K562 (cell line): ENCODE measurements at regions not wholly inside any gene's neighbourhood (a gene's known extent, or its start where the extent isn't known, plus 50 kb on each side); places are given as distances from the start of the nearest gene placed in this dataset.

Source experiments
- ATAC-seq: fragments of 200-7000 bp; cut with Tn5 transposase; 3 replicates; pipeline ENCODE4 v1.9.1; 2020; ENCODE audit warnings: moderate library complexity
- BruUV-seq: library from RNA; stranded (reverse); fragments of 400-500 nt; replicated peaks from 2 replicates; lab custom pipeline; 2021; lab: Mats Ljungman, UMichigan
- CTCF ChIA-PET: fragments of 300-600 bp; formaldehyde crosslinking; extraction: SDS; loops from one replicate; lab custom pipeline; 2021; ENCODE audit warnings: low intra/inter-chr PET ratio; lab: Yijun Ruan, JAX
- POLR2A ChIA-PET: fragments of 300-600, 350-650 bp; sonication (Branson Sonifier 250); formaldehyde crosslinking; extraction: SDS; loops from one replicate; lab custom pipeline; 2021; ENCODE audit warnings: antibody characterized with exemption, inconsistent platforms; lab: Yijun Ruan, JAX
- DNase-seq, 4 experiments: peaks; one replicate each; pipeline versions ENCODE4 v3.0.0 to v3.0.0-alpha.2; 2011 to 2018; ENCODE audit warnings: low spot score in 3 of 4, mixed read lengths in 3 of 4; ENCODE audit errors: extremely low read depth in 1 of 4
- FAIRE-seq: peaks from 2 replicates; lab custom pipeline; 2011; peaks lifted over from hg19 to GRCh38; lab: Jason Lieb, UNC
- H2AFZ ChIP-seq: 2 replicates; pipeline ENCODE4 v1.6.0; 2011; ENCODE audit warnings: low read depth, low read length, control low read depth, inconsistent platforms
- H3K27ac ChIP-seq: fragments of 200-600 bp; 3 replicates; pipeline ENCODE4 v1.8.0; 2011; ENCODE audit warnings: low read depth, mild to moderate bottlenecking, control low read depth, inconsistent platforms, low read length, moderate library complexity, mixed read lengths; ENCODE audit errors: extremely low read depth
- H3K27me3 ChIP-seq, 2 experiments: fragments of 300-600 bp in 1 of 2; 2 replicates in 1 of 2; 3 replicates in 1 of 2; pipeline versions ENCODE4 v1.6.0 to v1.8.0; 2011; ENCODE audit warnings: inconsistent platforms in 2 of 2, low read length in 2 of 2, mild to moderate bottlenecking in 1 of 2, mixed read lengths in 1 of 2, moderate library complexity in 1 of 2; ENCODE audit not compliant: control insufficient read depth in 2 of 2, insufficient read depth in 2 of 2
- H3K36me3 ChIP-seq: fragments of 300-600 bp; 3 replicates; pipeline ENCODE4 v1.8.0; 2011; ENCODE audit warnings: mild to moderate bottlenecking, low read length, inconsistent platforms; ENCODE audit not compliant: control insufficient read depth, insufficient read depth
- H3K4me1 ChIP-seq, 2 experiments: fragments of 200-600 bp in 1 of 2; replicated peaks in 1 of 2; 2 replicates in 1 of 2; 3 replicates in 1 of 2; pipeline versions ENCODE4 v1.5.1 to v1.8.0; 2011; ENCODE audit warnings: inconsistent platforms in 2 of 2, low read length in 2 of 2, mild to moderate bottlenecking in 1 of 2, mixed read lengths in 1 of 2, moderate library complexity in 1 of 2; ENCODE audit not compliant: control insufficient read depth in 2 of 2, insufficient read depth in 2 of 2
- H3K4me2 ChIP-seq: 2 replicates; pipeline ENCODE4 v1.6.1; 2011; ENCODE audit warnings: low read length, control low read depth, inconsistent platforms, mixed read lengths; ENCODE audit not compliant: insufficient read depth
- H3K4me3 ChIP-seq: fragments of 200-600 bp; sonication (generic), shearing (Covaris generic); 2 replicates; pipeline ENCODE4 v1.5.1; 2016; ENCODE audit warnings: control low read depth, inconsistent platforms
- H3K79me2 ChIP-seq: fragments of 200-600 bp; 3 replicates; pipeline ENCODE4 v1.8.0; 2011; ENCODE audit warnings: low read length, inconsistent platforms; ENCODE audit not compliant: control insufficient read depth, insufficient read depth
- H3K9ac ChIP-seq, 2 experiments: 2 replicates each; pipeline versions ENCODE4 v1.6.0 to v1.6.1; 2011; ENCODE audit warnings: low read depth in 2 of 2, low read length in 2 of 2, control low read depth in 1 of 2, inconsistent platforms in 1 of 2, mild to moderate bottlenecking in 1 of 2, mixed read lengths in 1 of 2; ENCODE audit not compliant: insufficient read depth in 1 of 2
- H3K9me1 ChIP-seq: one replicate; pipeline ENCODE4 v1.6.0; 2011; ENCODE audit warnings: inconsistent platforms, mild to moderate bottlenecking, low read length, moderate library complexity; ENCODE audit not compliant: control insufficient read depth, insufficient read depth
- H3K9me3 ChIP-seq: replicated peaks from 2 replicates; pipeline ENCODE4 v1.5.1; 2011; ENCODE audit warnings: low read depth, low read length, inconsistent platforms; ENCODE audit not compliant: control insufficient read depth, insufficient read depth
- H4K20me1 ChIP-seq: replicated peaks from 2 replicates; pipeline ENCODE4 v1.6.1; 2011; ENCODE audit warnings: low read length, inconsistent platforms, mixed read lengths; ENCODE audit not compliant: control insufficient read depth, insufficient read depth
- ATF3 ChIP-seq, 2 experiments: fragments of 450-650 bp in 1 of 2; sonication (generic) in 1 of 2; formaldehyde crosslinking in 1 of 2; IDR thresholded peaks in 1 of 2; conservative IDR thresholded peaks in 1 of 2; 2 replicates each; pipeline versions ENCODE4 v1.6.1 to v1.8.1; 2016 to 2023; ENCODE audit warnings: mild to moderate bottlenecking in 2 of 2, moderate library complexity in 2 of 2, inconsistent platforms in 1 of 2, missing genetic modification reagents in 1 of 2
- HDGF ChIP-seq: fragments of 450-650 bp; IDR thresholded peaks from 2 replicates; pipeline ENCODE4 v1.6.1; 2016
- MAX ChIP-seq: sonication (generic); formaldehyde crosslinking; IDR thresholded peaks from 2 replicates; pipeline ENCODE4 v1.9.0; 2022; ENCODE audit warnings: mild to moderate bottlenecking, missing genetic modification reagents
- MYC ChIP-seq, 2 experiments: fragments of 250-450 bp in 1 of 2; sonication (Bioruptor Pico) in 1 of 2; IDR thresholded peaks; 2 replicates each; pipeline versions ENCODE4 v1.5.1 to v1.6.1; 2012 to 2021; ENCODE audit warnings: low read depth in 2 of 2, borderline replicate concordance in 1 of 2, improper control_type of control experiment in 1 of 2, low read length in 1 of 2, mild to moderate bottlenecking in 1 of 2, moderate library complexity in 1 of 2
- RCOR1 ChIP-seq, 2 experiments: IDR thresholded peaks; 2 replicates each; pipeline ENCODE4 v1.6.1; 2012; ENCODE audit warnings: low read depth in 2 of 2, low read length in 2 of 2, borderline replicate concordance in 1 of 2, improper control_type of control experiment in 1 of 2
- RNF219 ChIP-seq: fragments of 250-450 bp; sonication (Bioruptor Pico); IDR thresholded peaks from 2 replicates; pipeline ENCODE4 v1.5.0; 2022; ENCODE audit warnings: mild to moderate bottlenecking
- TCF3 ChIP-seq: sonication (generic); formaldehyde crosslinking; IDR thresholded peaks from 2 replicates; pipeline ENCODE4 v1.4.0; 2020; ENCODE audit warnings: mild to moderate bottlenecking, missing genetic modification reagents
- TOE1 ChIP-seq, 2 experiments: fragments of 450-650 bp in 1 of 2; sonication (generic) in 1 of 2; formaldehyde crosslinking in 1 of 2; IDR thresholded peaks; 2 replicates each; pipeline versions ENCODE4 v1.7.1 to v1.8.0; 2016 to 2022; ENCODE audit warnings: borderline replicate concordance in 2 of 2, mild to moderate bottlenecking in 2 of 2, antibody characterized with exemption in 1 of 2, inconsistent platforms in 1 of 2, low read depth in 1 of 2, missing genetic modification reagents in 1 of 2, moderate library complexity in 1 of 2
- ZBTB34 ChIP-seq: fragments of 250-450 bp; sonication (Bioruptor Pico); IDR thresholded peaks from 2 replicates; pipeline ENCODE4 v1.8.0; 2021; ENCODE audit warnings: mild to moderate bottlenecking, moderate library complexity
- WGBS: fragments of 100-300 bp; shearing (Covaris generic); methylation state at CpG from one replicate; pipeline ENCODE4 v1.1.6; 2016; ENCODE audit warnings: low coverage, mixed read lengths; ENCODE audit not compliant: insufficient coverage; ENCODE audit errors: missing lambda C conversion rate; 5-methylcytosine and 5-hydroxymethylcytosine counted together
- in situ Hi-C: fragments of 300-500 bp; cut with MboI; formaldehyde crosslinking; loops from 4 replicates; pipeline ENCODE4 v1.15.0; 2018; ENCODE audit warnings: inconsistent platforms, mixed read lengths
- intact Hi-C: fragments of 100-400 bp; cut with micrococcal nuclease; formaldehyde crosslinking; loops from 2 replicates; pipeline ENCODE4 v1.14.2; 2022

GRCh38 chr1:4395676-4396075 is 258.7 kb upstream of the AJAP1 start:
- no peak overlapping the region for H3K27ac ChIP-seq
- 0 out of 2 replicates have a peak, but pooled peaks cover 1% of the 10 kb centered on the region for H3K9me3 ChIP-seq
- TF ChIP-seq HDGF = no peak
- CTCF ChIA-PET = no interaction called here
- H2AFZ ChIP-seq = no peak overlapping the region
- no peak overlapping the region for H3K9ac ChIP-seq
- POLR2A ChIA-PET = interaction anchor here (0.6 kb wide), 1 partner anchor 35 kb away, joined by 3 read pairs; no protein-coding TSS in a partner anchor
- DNase-seq (no peak), FAIRE-seq (no peak), ATAC-seq (no peak)
- H3K4me2 ChIP-seq = no peak overlapping the region
- H3K27me3 ChIP-seq = no peaks in the 10 kb centered on the region; a peak in 1 of 5 replicates
- BruUV-seq = no TSS peak
- no peak overlapping the region for H3K4me3 ChIP-seq
- in situ Hi-C loops (no loop called here), intact Hi-C loops (no loop called here)
- no peaks in the 10 kb centered on the region for H3K9me1 ChIP-seq
- WGBS = 0% methylated on average over 5 of the region's 5 CpGs
- no peaks in the 10 kb centered on the region for H3K79me2 ChIP-seq
- no peaks in the 10 kb centered on the region for H3K4me1 ChIP-seq
- no peaks in the 10 kb centered on the region for H3K36me3 ChIP-seq
- H4K20me1 ChIP-seq = no peaks in the 10 kb centered on the region

GRCh38 chr1:4396551-4396950 is 257.9 kb upstream of the AJAP1 start:
- ATAC-seq = no peak
- Histone ChIP-seq H3K79me2 (no peaks in the 10 kb centered on the region), H3K36me3 (no peaks in the 10 kb centered on the region), H3K4me3 (no peak overlapping the region), H3K4me2 (no peak overlapping the region), H3K4me1 (no peaks in the 10 kb centered on the region), H3K9me3 (0 out of 2 replicates have a peak, but pooled peaks cover 1% of the 10 kb centered on the region), H4K20me1 (no peaks in the 10 kb centered on the region), H3K27ac (no peak overlapping the region), H3K9ac (no peak overlapping the region), H2AFZ (no peak overlapping the region), H3K27me3 (no peaks in the 10 kb centered on the region; a peak in 1 of 5 replicates), H3K9me1 (no peaks in the 10 kb centered on the region)
- no peak for FAIRE-seq
- intact Hi-C loops = no loop called here
- under 1% methylated on average over 9 of the region's 9 CpGs for WGBS
- in situ Hi-C loops = no loop called here
- CTCF ChIA-PET = no interaction called here
- no peak for DNase-seq
- BruUV-seq = no TSS peak
- POLR2A ChIA-PET = interaction anchor here (0.5 to 0.7 kb wide), 3 partner anchors 29 to 306 kb away, joined by 4 read pairs; no protein-coding TSS in a partner anchor
- no peak for TF ChIP-seq RCOR1 (IDR thresholded peaks at IDR 0.05; ENCODE audit: borderline replicate concordance in 1 of 2, low read depth in 2 of 2, low read length in 2 of 2)
- TF ChIP-seq ZBTB34 (CRISPR knock-in tag) = no peak
- no peak for TF ChIP-seq ATF3 (IDR thresholded peaks at IDR 0.05)
- no peak for TF ChIP-seq ATF3 (CRISPR knock-in tag; conservative IDR thresholded peaks at IDR 0.05)
- TF ChIP-seq MYC (IDR thresholded peaks at IDR 0.05; ENCODE audit: low read depth, low read length) = no peak
- TF ChIP-seq MYC (CRISPR knock-in tag; IDR thresholded peaks at IDR 0.05; ENCODE audit: borderline replicate concordance, low read depth) = no peak
- TF ChIP-seq MAX = no peak
- no peak for TF ChIP-seq TOE1 (IDR thresholded peaks at IDR 0.05; ENCODE audit: borderline replicate concordance)
- no peak for TF ChIP-seq TOE1 (CRISPR knock-in tag; IDR thresholded peaks at IDR 0.05; ENCODE audit: borderline replicate concordance, low read depth)
- no peak for TF ChIP-seq TCF3 (CRISPR knock-in tag)
- TF ChIP-seq RNF219 (CRISPR knock-in tag) = no peak
